ENCODE measurements at regions not wholly inside any gene's neighbourhood (a gene's known extent, or its start where the extent isn't known, plus 50 kb on each side); places are given as distances from the start of the nearest gene placed in this dataset.

DNA sequence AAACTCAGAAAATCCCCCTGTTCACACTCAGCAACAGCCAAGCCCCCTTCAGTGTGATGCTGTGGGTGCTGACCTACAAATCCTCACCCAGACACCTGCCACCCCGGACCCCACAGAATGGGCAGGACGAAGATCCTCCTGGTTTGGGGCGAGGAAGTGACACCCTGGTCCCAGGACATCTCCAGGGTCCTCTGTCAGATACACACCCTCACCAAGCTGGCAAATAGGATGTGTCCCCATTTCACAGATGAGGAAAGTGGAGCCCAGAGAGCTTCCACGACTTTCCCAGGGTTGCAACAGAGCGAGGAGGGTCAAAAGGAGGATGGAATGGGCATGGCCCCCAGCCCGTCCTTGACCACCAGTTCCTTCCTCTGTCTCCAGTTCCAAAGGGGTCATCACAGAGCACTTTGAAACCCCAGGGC is 92.0 kb upstream of the AFDN start:
- no peaks in the 10 kb centered on the region for H3K9me2 ChIP-seq (ENCODE audit: insufficient read depth, low read length)

DNA sequence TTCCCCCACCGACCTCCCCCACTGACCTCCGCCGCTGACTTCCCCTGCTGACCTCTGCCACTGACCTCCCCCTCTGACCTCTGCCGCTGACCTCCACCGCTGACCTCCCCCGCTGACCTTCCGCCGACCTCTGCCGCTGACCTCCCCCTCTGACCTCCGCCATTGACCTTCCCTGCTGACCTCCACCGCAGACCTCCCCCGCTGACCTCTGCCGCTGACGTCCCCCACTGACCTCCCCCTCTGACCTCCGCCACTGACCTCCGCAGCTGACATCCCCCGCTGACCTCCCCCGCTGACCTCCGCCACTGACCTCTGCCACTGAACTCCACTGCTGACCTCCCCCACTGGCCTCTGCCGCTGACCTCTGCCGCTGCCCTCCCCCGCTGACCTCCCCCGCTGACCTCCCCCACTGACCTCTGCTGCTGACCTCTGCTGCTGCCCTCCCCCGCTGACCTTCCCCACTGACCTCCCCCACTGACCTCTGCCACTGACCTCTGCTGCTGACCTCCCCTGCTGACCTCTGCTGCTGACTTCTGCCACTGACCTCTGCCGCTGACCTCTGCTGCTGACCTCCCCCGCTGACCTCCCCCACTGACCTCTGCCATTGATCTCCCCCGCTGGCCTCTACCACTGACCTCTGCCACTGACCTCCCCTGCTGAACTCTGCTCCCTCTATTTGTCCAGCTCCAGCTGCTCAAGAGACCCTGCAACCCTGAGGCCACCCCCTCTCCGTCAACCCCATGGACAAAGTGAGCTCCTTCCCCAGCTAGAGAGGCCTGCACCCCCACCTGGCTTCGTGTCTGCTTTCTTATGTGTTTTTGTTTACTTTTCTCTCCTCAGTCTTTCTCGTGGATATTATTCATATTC is 91.4 kb upstream of the AFDN start:
- no peaks in the 10 kb centered on the region for H3K9me3 ChIP-seq (ENCODE audit: low read length)
- no peaks in the 10 kb centered on the region for H3K79me2 ChIP-seq (replicated peaks; ENCODE audit: insufficient read depth, low read length)
- H3K9me2 ChIP-seq (ENCODE audit: insufficient read depth, low read length) = no peaks in the 10 kb centered on the region
- no peaks in the 10 kb centered on the region for H3K27me3 ChIP-seq (ENCODE audit: insufficient read depth, low read depth, low read length)
- no peak for TF ChIP-seq EP300 (conservative IDR thresholded peaks at IDR 0.05; ENCODE audit: poor library complexity, severe bottlenecking)
- TF ChIP-seq POLR2AphosphoS5 (IDR thresholded peaks at IDR 0.05) = no peak
- TF ChIP-seq, protein P1, sequence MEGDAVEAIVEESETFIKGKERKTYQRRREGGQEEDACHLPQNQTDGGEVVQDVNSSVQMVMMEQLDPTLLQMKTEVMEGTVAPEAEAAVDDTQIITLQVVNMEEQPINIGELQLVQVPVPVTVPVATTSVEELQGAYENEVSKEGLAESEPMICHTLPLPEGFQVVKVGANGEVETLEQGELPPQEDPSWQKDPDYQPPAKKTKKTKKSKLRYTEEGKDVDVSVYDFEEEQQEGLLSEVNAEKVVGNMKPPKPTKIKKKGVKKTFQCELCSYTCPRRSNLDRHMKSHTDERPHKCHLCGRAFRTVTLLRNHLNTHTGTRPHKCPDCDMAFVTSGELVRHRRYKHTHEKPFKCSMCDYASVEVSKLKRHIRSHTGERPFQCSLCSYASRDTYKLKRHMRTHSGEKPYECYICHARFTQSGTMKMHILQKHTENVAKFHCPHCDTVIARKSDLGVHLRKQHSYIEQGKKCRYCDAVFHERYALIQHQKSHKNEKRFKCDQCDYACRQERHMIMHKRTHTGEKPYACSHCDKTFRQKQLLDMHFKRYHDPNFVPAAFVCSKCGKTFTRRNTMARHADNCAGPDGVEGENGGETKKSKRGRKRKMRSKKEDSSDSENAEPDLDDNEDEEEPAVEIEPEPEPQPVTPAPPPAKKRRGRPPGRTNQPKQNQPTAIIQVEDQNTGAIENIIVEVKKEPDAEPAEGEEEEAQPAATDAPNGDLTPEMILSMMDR (IDR thresholded peaks at IDR 0.05; ENCODE audit: poor library complexity, severe bottlenecking) = no peak
- TF ChIP-seq, protein P2, sequence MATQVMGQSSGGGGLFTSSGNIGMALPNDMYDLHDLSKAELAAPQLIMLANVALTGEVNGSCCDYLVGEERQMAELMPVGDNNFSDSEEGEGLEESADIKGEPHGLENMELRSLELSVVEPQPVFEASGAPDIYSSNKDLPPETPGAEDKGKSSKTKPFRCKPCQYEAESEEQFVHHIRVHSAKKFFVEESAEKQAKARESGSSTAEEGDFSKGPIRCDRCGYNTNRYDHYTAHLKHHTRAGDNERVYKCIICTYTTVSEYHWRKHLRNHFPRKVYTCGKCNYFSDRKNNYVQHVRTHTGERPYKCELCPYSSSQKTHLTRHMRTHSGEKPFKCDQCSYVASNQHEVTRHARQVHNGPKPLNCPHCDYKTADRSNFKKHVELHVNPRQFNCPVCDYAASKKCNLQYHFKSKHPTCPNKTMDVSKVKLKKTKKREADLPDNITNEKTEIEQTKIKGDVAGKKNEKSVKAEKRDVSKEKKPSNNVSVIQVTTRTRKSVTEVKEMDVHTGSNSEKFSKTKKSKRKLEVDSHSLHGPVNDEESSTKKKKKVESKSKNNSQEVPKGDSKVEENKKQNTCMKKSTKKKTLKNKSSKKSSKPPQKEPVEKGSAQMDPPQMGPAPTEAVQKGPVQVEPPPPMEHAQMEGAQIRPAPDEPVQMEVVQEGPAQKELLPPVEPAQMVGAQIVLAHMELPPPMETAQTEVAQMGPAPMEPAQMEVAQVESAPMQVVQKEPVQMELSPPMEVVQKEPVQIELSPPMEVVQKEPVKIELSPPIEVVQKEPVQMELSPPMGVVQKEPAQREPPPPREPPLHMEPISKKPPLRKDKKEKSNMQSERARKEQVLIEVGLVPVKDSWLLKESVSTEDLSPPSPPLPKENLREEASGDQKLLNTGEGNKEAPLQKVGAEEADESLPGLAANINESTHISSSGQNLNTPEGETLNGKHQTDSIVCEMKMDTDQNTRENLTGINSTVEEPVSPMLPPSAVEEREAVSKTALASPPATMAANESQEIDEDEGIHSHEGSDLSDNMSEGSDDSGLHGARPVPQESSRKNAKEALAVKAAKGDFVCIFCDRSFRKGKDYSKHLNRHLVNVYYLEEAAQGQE (IDR thresholded peaks at IDR 0.05; ENCODE audit: borderline replicate concordance) = no peak
- TF ChIP-seq SMC3 (conservative IDR thresholded peaks at IDR 0.05; ENCODE audit: poor library complexity) = no peak
- TF ChIP-seq RAD21 (conservative IDR thresholded peaks at IDR 0.05) = no peak
- TF ChIP-seq MXI1 (conservative IDR thresholded peaks at IDR 0.05; ENCODE audit: poor library complexity, severe bottlenecking) = no peak
- no peak for TF ChIP-seq EZH2 (IDR thresholded peaks at IDR 0.05; ENCODE audit: borderline replicate concordance, insufficient read depth, low read length, poor library complexity, severe bottlenecking)
- no peak for TF ChIP-seq TAF1 (IDR thresholded peaks at IDR 0.05; ENCODE audit: low read depth)
- H3K4me2 ChIP-seq (ENCODE audit: low read length) = no peak overlapping the region
- no peaks in the 10 kb centered on the region for H3K36me3 ChIP-seq (ENCODE audit: insufficient read depth, low read length)
- H4K20me1 ChIP-seq (ENCODE audit: insufficient read depth) = no peaks in the 10 kb centered on the region
- H3K9ac ChIP-seq (ENCODE audit: low read length) = no peak overlapping the region
- H2AFZ ChIP-seq (ENCODE audit: low read depth, low read length) = no peak overlapping the region
- no peak overlapping the region for H3K4me3 ChIP-seq (ENCODE audit: low read length)
- H3K27ac ChIP-seq (ENCODE audit: low read length) = no peak overlapping the region
- no peaks in the 10 kb centered on the region for H3F3A ChIP-seq (ENCODE audit: insufficient read depth, low read length, poor library complexity, severe bottlenecking)

More for the DNA sequence above, 92.0 kb upstream of the AFDN start:
- Histone ChIP-seq H3K9me3 (ENCODE audit: low read length) (no peaks in the 10 kb centered on the region), H3K4me2 (ENCODE audit: low read length) (no peak overlapping the region), H3K9ac (ENCODE audit: low read length) (no peak overlapping the region), H3F3A (ENCODE audit: insufficient read depth, low read length, poor library complexity, severe bottlenecking) (no peaks in the 10 kb centered on the region), H3K79me2 (replicated peaks; ENCODE audit: insufficient read depth, low read length) (no peaks in the 10 kb centered on the region), H3K36me3 (ENCODE audit: insufficient read depth, low read length) (no peaks in the 10 kb centered on the region), H3K27ac (ENCODE audit: low read length) (no peak overlapping the region), H3K27me3 (ENCODE audit: insufficient read depth, low read depth, low read length) (no peaks in the 10 kb centered on the region), H3K4me3 (ENCODE audit: low read length) (no peak overlapping the region), H4K20me1 (ENCODE audit: insufficient read depth) (no peaks in the 10 kb centered on the region), H2AFZ (ENCODE audit: low read depth, low read length) (no peak overlapping the region)
- no peak for TF ChIP-seq EZH2 (IDR thresholded peaks at IDR 0.05; ENCODE audit: borderline replicate concordance, insufficient read depth, low read length, poor library complexity, severe bottlenecking)
- TF ChIP-seq, protein P1 (IDR thresholded peaks at IDR 0.05; ENCODE audit: poor library complexity, severe bottlenecking) = no peak
- no peak for TF ChIP-seq SMC3 (conservative IDR thresholded peaks at IDR 0.05; ENCODE audit: poor library complexity)
- no peak for TF ChIP-seq RAD21 (conservative IDR thresholded peaks at IDR 0.05)
